ENCODE measurements at regions not wholly inside any gene's neighbourhood (a gene's known extent, or its start where the extent isn't known, plus 50 kb on each side); places are given as distances from the start of the nearest gene placed in this dataset.

DNA sequence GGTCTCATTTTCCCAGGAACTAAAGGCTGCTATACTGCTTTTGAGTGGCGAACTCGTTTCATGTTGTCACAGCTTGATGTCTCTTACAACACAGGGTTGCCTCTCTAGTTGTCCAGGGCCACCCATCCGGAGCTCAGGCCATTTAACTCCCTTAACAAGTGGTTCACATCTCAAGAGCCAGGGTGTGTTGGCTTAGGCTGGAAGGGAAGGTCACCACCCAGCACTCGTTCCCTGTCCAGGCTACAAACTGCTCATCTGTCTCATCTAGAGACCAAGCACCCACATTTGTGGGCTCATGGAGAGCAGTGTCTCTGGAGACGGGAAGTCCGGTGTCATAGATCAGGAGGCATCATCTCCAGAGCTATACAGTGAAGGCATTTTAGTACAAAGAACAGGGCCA is 106.8 kb upstream of the EXOC2 start:
- no peak for TF ChIP-seq POLR2AphosphoS5 (IDR thresholded peaks at IDR 0.05)
- TF ChIP-seq, protein P1, sequence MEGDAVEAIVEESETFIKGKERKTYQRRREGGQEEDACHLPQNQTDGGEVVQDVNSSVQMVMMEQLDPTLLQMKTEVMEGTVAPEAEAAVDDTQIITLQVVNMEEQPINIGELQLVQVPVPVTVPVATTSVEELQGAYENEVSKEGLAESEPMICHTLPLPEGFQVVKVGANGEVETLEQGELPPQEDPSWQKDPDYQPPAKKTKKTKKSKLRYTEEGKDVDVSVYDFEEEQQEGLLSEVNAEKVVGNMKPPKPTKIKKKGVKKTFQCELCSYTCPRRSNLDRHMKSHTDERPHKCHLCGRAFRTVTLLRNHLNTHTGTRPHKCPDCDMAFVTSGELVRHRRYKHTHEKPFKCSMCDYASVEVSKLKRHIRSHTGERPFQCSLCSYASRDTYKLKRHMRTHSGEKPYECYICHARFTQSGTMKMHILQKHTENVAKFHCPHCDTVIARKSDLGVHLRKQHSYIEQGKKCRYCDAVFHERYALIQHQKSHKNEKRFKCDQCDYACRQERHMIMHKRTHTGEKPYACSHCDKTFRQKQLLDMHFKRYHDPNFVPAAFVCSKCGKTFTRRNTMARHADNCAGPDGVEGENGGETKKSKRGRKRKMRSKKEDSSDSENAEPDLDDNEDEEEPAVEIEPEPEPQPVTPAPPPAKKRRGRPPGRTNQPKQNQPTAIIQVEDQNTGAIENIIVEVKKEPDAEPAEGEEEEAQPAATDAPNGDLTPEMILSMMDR (IDR thresholded peaks at IDR 0.05) = no peak

Measured in breast epithelium (tissue), 3 donors.